ENCODE measurements at regions not wholly inside any gene's neighbourhood (a gene's known extent, or its start where the extent isn't known, plus 50 kb on each side); places are given as distances from the start of the nearest gene placed in this dataset.

DNA sequence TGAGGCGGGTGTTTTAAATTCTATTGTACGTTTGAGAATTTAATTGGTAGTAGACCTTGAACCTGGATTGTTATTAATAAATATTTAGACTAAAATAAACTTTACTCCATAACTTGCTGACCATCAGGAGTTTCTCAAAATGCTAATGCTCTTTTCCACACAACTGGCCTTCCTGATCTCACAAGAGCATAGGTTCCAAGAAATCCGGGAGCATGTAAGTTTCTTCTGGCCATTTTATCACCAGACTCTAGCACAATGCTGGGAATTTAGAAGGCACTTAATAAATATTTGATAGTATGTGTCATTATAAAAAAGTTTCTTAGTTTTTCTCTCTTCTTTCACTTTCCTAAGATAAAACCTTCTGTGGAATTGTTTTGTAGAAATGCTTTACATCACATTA lies 2047.1 kb downstream of the SUCLG1 start:
- Histone ChIP-seq H3K4me3 (ENCODE audit: low read length) (no peak overlapping the region), H3K9me3 (ENCODE audit: control insufficient read depth in 1 of 2, insufficient read depth in 1 of 2, low read length in 2 of 2) (peaks cover 0 to 5% of the 10 kb centered on the region in 2 experiments), H3K36me3 (ENCODE audit: insufficient read depth, low read length) (no peaks in the 10 kb centered on the region), H3K27ac (ENCODE audit: low read depth in 1 of 2, low read length in 2 of 2) (no peak overlapping the region), H3K27me3 (ENCODE audit: control insufficient read depth in 1 of 2, insufficient read depth in 2 of 2, low read length in 2 of 2) (no peaks in the 10 kb centered on the region), H3K4me1 (ENCODE audit: insufficient read depth, low read length) (no peaks in the 10 kb centered on the region)
- no peak for DNase-seq
- Mint-ChIP-seq H3K4me1 (ENCODE audit: low read depth) (no peaks in the 10 kb centered on the region), H3K9me3 (peaks cover 13% of the 10 kb centered on the region), H3K36me3 (ENCODE audit: low read depth) (no peaks in the 10 kb centered on the region), H3K27me3 (no peaks in the 10 kb centered on the region), H3K4me3 (no peak overlapping the region), H3K27ac (no peak overlapping the region)
- CTCF ChIA-PET = no interaction called here
- POLR2A ChIA-PET = no interaction called here
- no peak for TF ChIP-seq CTCF (IDR thresholded peaks at IDR 0.05)
- intact Hi-C loops (cut with DNase I, micrococcal nuclease) = no loop called here
- no peak for ATAC-seq (ENCODE audit: poor library complexity)

DNA sequence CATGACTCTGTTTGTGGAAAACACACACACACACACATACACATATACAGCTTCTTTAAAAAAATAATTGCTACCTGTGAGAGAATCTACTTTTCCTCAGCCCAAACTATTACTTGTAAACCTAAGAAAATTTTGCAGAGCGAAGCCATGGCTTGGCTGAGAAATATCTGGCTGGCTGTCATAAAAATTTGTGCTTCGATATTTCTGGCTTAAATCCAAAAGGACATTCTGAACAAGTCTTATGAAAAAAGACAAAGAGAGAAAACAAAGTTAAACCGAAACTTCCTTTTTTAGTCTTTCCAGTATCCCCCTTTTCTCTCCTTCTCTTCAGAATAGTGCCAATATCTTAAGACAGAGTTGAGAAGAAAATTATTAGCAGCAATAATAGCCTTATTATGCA lies 2048.0 kb downstream of the SUCLG1 start:
- Histone ChIP-seq H3K36me3 (ENCODE audit: insufficient read depth, low read length) (no peaks in the 10 kb centered on the region), H3K4me3 (ENCODE audit: low read length) (no peak overlapping the region), H3K9me3 (ENCODE audit: control insufficient read depth in 1 of 2, insufficient read depth in 1 of 2, low read length in 2 of 2) (peaks cover 0 to under 1% of the 10 kb centered on the region in 2 experiments), H3K27me3 (ENCODE audit: control insufficient read depth in 1 of 2, insufficient read depth in 2 of 2, low read length in 2 of 2) (no peaks in the 10 kb centered on the region), H3K27ac (ENCODE audit: low read depth in 1 of 2, low read length in 2 of 2) (no peak overlapping the region), H3K4me1 (ENCODE audit: insufficient read depth, low read length) (no peaks in the 10 kb centered on the region)
- Mint-ChIP-seq H3K36me3 (ENCODE audit: low read depth) (no peaks in the 10 kb centered on the region), H3K27me3 (no peaks in the 10 kb centered on the region), H3K4me3 (no peak overlapping the region), H3K4me1 (ENCODE audit: low read depth) (no peaks in the 10 kb centered on the region), H3K9me3 (peaks cover 10% of the 10 kb centered on the region), H3K27ac (no peak overlapping the region)
- no peak for DNase-seq
- no peak for ATAC-seq (ENCODE audit: poor library complexity)
- ChIA-PET CTCF (no interaction called here), POLR2A (no interaction called here)
- intact Hi-C loops (cut with DNase I, micrococcal nuclease) = no loop called here
- TF ChIP-seq CTCF (IDR thresholded peaks at IDR 0.05) = no peak

DNA sequence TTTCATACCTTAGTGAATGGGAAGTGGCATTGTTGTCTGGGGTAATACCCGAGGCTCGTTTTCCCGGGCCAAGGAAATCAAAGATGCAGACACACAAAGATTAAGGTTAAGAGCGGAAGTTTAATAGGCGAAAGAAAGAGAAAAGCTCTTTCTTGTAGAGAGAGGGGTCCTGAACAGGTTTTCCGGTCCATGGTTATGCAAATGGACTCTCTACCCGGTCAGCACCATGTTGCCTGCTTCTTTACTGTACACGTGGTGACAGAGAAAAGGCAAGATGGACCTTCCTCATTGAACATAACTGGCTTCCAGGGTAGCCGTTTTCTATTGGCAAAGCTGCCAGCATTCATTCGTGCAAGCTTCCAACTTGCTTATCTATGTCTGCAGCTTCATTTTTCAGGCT lies 2063.5 kb downstream of the SUCLG1 start:
- DNase-seq = no peak
- ChIA-PET CTCF (no interaction called here), POLR2A (no interaction called here)
- H3K4me3 Mint-ChIP-seq = no peak overlapping the region
- intact Hi-C loops (cut with DNase I, micrococcal nuclease) = no loop called here
- no peak overlapping the region for H3K27ac Mint-ChIP-seq
- no peak for TF ChIP-seq CTCF (IDR thresholded peaks at IDR 0.05)
- no peak overlapping the region for H3K27ac ChIP-seq (ENCODE audit: low read depth in 1 of 2, low read length in 2 of 2)
- no peak for ATAC-seq (ENCODE audit: poor library complexity)
- no peaks in the 10 kb centered on the region for H3K27me3 ChIP-seq (ENCODE audit: control insufficient read depth in 1 of 2, insufficient read depth in 2 of 2, low read length in 2 of 2)
- H3K4me1 Mint-ChIP-seq (ENCODE audit: low read depth) = no peaks in the 10 kb centered on the region
- no peaks in the 10 kb centered on the region for H3K27me3 Mint-ChIP-seq
- peaks cover 0 to 8% of the 10 kb centered on the region in 2 experiments for H3K9me3 ChIP-seq (ENCODE audit: control insufficient read depth in 1 of 2, insufficient read depth in 1 of 2, low read length in 2 of 2)
- no peaks in the 10 kb centered on the region for H3K36me3 Mint-ChIP-seq (ENCODE audit: low read depth)
- no peaks in the 10 kb centered on the region for H3K36me3 ChIP-seq (ENCODE audit: insufficient read depth, low read length)
- H3K4me1 ChIP-seq (ENCODE audit: insufficient read depth, low read length) = no peaks in the 10 kb centered on the region
- no peak overlapping the region for H3K4me3 ChIP-seq (ENCODE audit: low read length)
- H3K9me3 Mint-ChIP-seq = peaks cover 9% of the 10 kb centered on the region
